ENCODE measurements at regions not wholly inside any gene's neighbourhood (a gene's known extent, or its start where the extent isn't known, plus 50 kb on each side); places are given as distances from the start of the nearest gene placed in this dataset.

- H3K4me1 ChIP-seq (ENCODE audit: insufficient read depth) = no peaks in the 10 kb centered on the region
- no peaks in the 10 kb centered on the region for H3K79me2 ChIP-seq (replicated peaks; ENCODE audit: insufficient read depth)
- TF ChIP-seq ETS1 (IDR thresholded peaks at IDR 0.05) (no peak), EZH2phosphoT487 (IDR thresholded peaks at IDR 0.05; ENCODE audit: unreplicated experiment) (no peak), EZH2 (IDR thresholded peaks at IDR 0.05; ENCODE audit: low read depth, unreplicated experiment) (no peak), POLR2AphosphoS5 (IDR thresholded peaks at IDR 0.05; ENCODE audit: low read depth) (no peak), JUNB (IDR thresholded peaks at IDR 0.05; ENCODE audit: unreplicated experiment) (no peak), CREB1 (CRISPR knock-in tag; IDR thresholded peaks at IDR 0.05; ENCODE audit: low read depth) (no peak), ZNF462 (CRISPR knock-in tag; IDR thresholded peaks at IDR 0.05) (no peak), ZNF114 (CRISPR knock-in tag; IDR thresholded peaks at IDR 0.05) (no peak), STAT1 (IDR thresholded peaks at IDR 0.05; ENCODE audit: unreplicated experiment) (no peak), ZNF331 (CRISPR knock-in tag; IDR thresholded peaks at IDR 0.05; ENCODE audit: low read depth) (no peak), CTCF (conservative IDR thresholded peaks at IDR 0.05; ENCODE audit: low read depth in 2 of 2) (no peak), REST (IDR thresholded peaks at IDR 0.05; ENCODE audit: unreplicated experiment) (no peak), NANOG (IDR thresholded peaks at IDR 0.05; ENCODE audit: borderline replicate concordance) (no peak)
- ATAC-seq (no peak), DNase-seq (ENCODE audit: low spot score) (no peak)
- Mint-ChIP-seq H3K4me1 (peaks cover 7% of the 10 kb centered on the region; the same call in 2 of the 3 replicates), H3K27me3 (ENCODE audit: insufficient read depth, low read depth, poor library complexity) (no peaks in the 10 kb centered on the region), H3K27ac (no peak overlapping the region), H3K9me3 (no peaks in the 10 kb centered on the region), H3K36me3 (ENCODE audit: low read depth) (no peaks in the 10 kb centered on the region), H3K4me3 (no peak overlapping the region)
- H3K4me3 ChIP-seq = no peak overlapping the region
- no peaks in the 10 kb centered on the region for H3K9me2 ChIP-seq (ENCODE audit: insufficient read depth)
- H4K20me1 ChIP-seq (replicated peaks; ENCODE audit: insufficient read depth) = no peaks in the 10 kb centered on the region
- H3K4me2 ChIP-seq = no peak overlapping the region
- H3K27me3 ChIP-seq (ENCODE audit: insufficient read depth) = no peaks in the 10 kb centered on the region
- no peak overlapping the region for H2AFZ ChIP-seq
- H3F3A ChIP-seq (replicated peaks; ENCODE audit: low read depth) = no peaks in the 10 kb centered on the region
- H3K36me3 ChIP-seq (ENCODE audit: insufficient read depth) = no peaks in the 10 kb centered on the region
- H3K27ac ChIP-seq (ENCODE audit: low read depth) = no peak overlapping the region
Measured at GRCh38 chr13:62829486-62829885, 1413.8 kb upstream of the PCDH20 start.

All from GM23338 (cell line).